Endothelial cell (in vitro differentiated cells): ENCODE measurements at regions not wholly inside any gene's neighbourhood (a gene's known extent, or its start where the extent isn't known, plus 50 kb on each side); places are given as distances from the start of the nearest gene placed in this dataset.

Source experiments
- DNase-seq: peaks from one replicate; pipeline ENCODE4 v3.0.0; 2021; ENCODE audit warnings: low spot score
- H3K27ac Mint-ChIP-seq: one replicate; pipeline ENCODE4 v1.8.0; 2021; ENCODE audit warnings: mixed read lengths, inconsistent platforms; ENCODE audit not compliant: unreplicated experiment
- H3K27me3 Mint-ChIP-seq: one replicate; pipeline ENCODE4 v1.8.0; 2021; ENCODE audit warnings: mild to moderate bottlenecking, moderate library complexity, mixed read lengths, inconsistent platforms; ENCODE audit not compliant: unreplicated experiment
- H3K36me3 Mint-ChIP-seq: one replicate; pipeline ENCODE4 v1.8.0; 2021; ENCODE audit warnings: mild to moderate bottlenecking, low read depth, mixed read lengths, inconsistent platforms; ENCODE audit not compliant: unreplicated experiment
- H3K4me1 Mint-ChIP-seq: one replicate; pipeline ENCODE4 v1.8.0; 2021; ENCODE audit warnings: mild to moderate bottlenecking, mixed read lengths, inconsistent platforms; ENCODE audit not compliant: unreplicated experiment
- H3K4me3 Mint-ChIP-seq: one replicate; pipeline ENCODE4 v1.8.0; 2021; ENCODE audit warnings: mild to moderate bottlenecking, mixed read lengths, inconsistent platforms; ENCODE audit not compliant: unreplicated experiment
- H3K9me3 Mint-ChIP-seq: one replicate; pipeline ENCODE4 v1.8.0; 2021; ENCODE audit warnings: mixed read lengths, inconsistent platforms; ENCODE audit not compliant: unreplicated experiment
- CTCF ChIP-seq: fragments of 200-600 bp; sonication (generic); IDR thresholded peaks from one replicate; pipeline ENCODE4 v1.5.0; 2021; ENCODE audit warnings: antibody characterized with exemption; ENCODE audit not compliant: unreplicated experiment

GRCh38 chr5:171713152-171713551 is 72.5 kb upstream of the SMIM23 start:
- Mint-ChIP-seq H3K36me3 (no peaks in the 10 kb centered on the region), H3K27me3 (no peaks in the 10 kb centered on the region), H3K27ac (no peak overlapping the region), H3K4me1 (no peaks in the 10 kb centered on the region), H3K4me3 (no peak overlapping the region), H3K9me3 (no peaks in the 10 kb centered on the region)
- DNase-seq = no peak
- no peak for TF ChIP-seq CTCF

GRCh38 chr5:171714261-171714660 is 71.4 kb upstream of the SMIM23 start:
- no peak for TF ChIP-seq CTCF
- Mint-ChIP-seq H3K4me3 (no peak overlapping the region), H3K27ac (no peak overlapping the region), H3K36me3 (no peaks in the 10 kb centered on the region), H3K9me3 (no peaks in the 10 kb centered on the region), H3K27me3 (no peaks in the 10 kb centered on the region), H3K4me1 (no peaks in the 10 kb centered on the region)
- no peak for DNase-seq

- H3K4me1 Mint-ChIP-seq = no peaks in the 10 kb centered on the region
- H3K27ac Mint-ChIP-seq = no peak overlapping the region
- H3K27me3 Mint-ChIP-seq = no peaks in the 10 kb centered on the region
- H3K36me3 Mint-ChIP-seq = no peaks in the 10 kb centered on the region
- no peaks in the 10 kb centered on the region for H3K9me3 Mint-ChIP-seq
- H3K4me3 Mint-ChIP-seq = no peak overlapping the region
- no peak for TF ChIP-seq CTCF
- DNase-seq = no peak
These were observed 70.8 kb upstream of the SMIM23 start for GRCh38 chr5:171714851-171715250.

GRCh38 chr5:171715551-171715950 is 70.1 kb upstream of the SMIM23 start:
- DNase-seq = no peak
- Mint-ChIP-seq H3K4me3 (no peak overlapping the region), H3K27me3 (no peaks in the 10 kb centered on the region), H3K4me1 (no peaks in the 10 kb centered on the region), H3K27ac (no peak overlapping the region), H3K36me3 (no peaks in the 10 kb centered on the region), H3K9me3 (no peaks in the 10 kb centered on the region)
- TF ChIP-seq CTCF = no peak

- Mint-ChIP-seq H3K4me1 (peaks cover 13% of the 10 kb centered on the region), H3K9me3 (no peaks in the 10 kb centered on the region), H3K36me3 (no peaks in the 10 kb centered on the region), H3K27me3 (no peaks in the 10 kb centered on the region), H3K27ac (no peak overlapping the region), H3K4me3 (no peak overlapping the region)
- TF ChIP-seq CTCF = no peak
- DNase-seq = no peak
These were observed 65.5 kb upstream of the SMIM23 start for GRCh38 chr5:171720086-171720485.
